ENCODE measurements at regions not wholly inside any gene's neighbourhood (a gene's known extent, or its start where the extent isn't known, plus 50 kb on each side); places are given as distances from the start of the nearest gene placed in this dataset.

- TF ChIP-seq CTCF (IDR thresholded peaks at IDR 0.05) (peak in 3 of 4 experiments; percentile 21 to 33 (median 30)), POLR2AphosphoS5 (IDR thresholded peaks at IDR 0.05) (no peak), POLR2A (IDR thresholded peaks at IDR 0.05) (no peak), EP300 (IDR thresholded peaks at IDR 0.05) (no peak)
Measured at GRCh38 chr1:9181990-9182783, 52.4 kb upstream of the H6PD start.
